Posterior cingulate gyrus (tissue), 11 donors: ENCODE measurements at regions not wholly inside any gene's neighbourhood (a gene's known extent, or its start where the extent isn't known, plus 50 kb on each side); places are given as distances from the start of the nearest gene placed in this dataset.

Experiments
- DNase-seq, 10 donors: peaks; one replicate each; pipeline versions ENCODE4 v3.0.0 to v3.0.0-alpha.2; 2020 to 2021; ENCODE audit warnings: mixed read lengths in 3 of 10
- intact Hi-C: fragments of 100-400 bp; cut with DNase I; formaldehyde crosslinking; loops from one replicate; pipeline ENCODE4 v1.15.1; 2023

GRCh38 chr11:116457336-116458007, 315.3 kb downstream of the BUD13 start:
- DNase-seq: no peak
- intact Hi-C loops: no loop called here

- intact Hi-C loops: loop anchor here (2.0 kb wide), 1 partner anchor 236 kb away; no protein-coding TSS in a partner anchor
- DNase-seq: no peak
These were observed 317.8 kb downstream of the BUD13 start for GRCh38 chr11:116454951-116455350.

GRCh38 chr11:116454020-116454645, 318.7 kb downstream of the BUD13 start:
- intact Hi-C loops: loop anchor here (2.0 kb wide), 1 partner anchor 237 kb away; no protein-coding TSS in a partner anchor
- peak in 6 of 10 donors; percentile 38 to 90 (median 48) for DNase-seq

- intact Hi-C loops: no loop called here
- no peak for DNase-seq
These were observed 320.3 kb downstream of the BUD13 start for GRCh38 chr11:116452461-116452860.

GRCh38 chr11:116449522-116449921, 323.3 kb downstream of the BUD13 start:
- DNase-seq: no peak
- intact Hi-C loops: no loop called here

GRCh38 chr11:116446048-116446941, 326.5 kb downstream of the BUD13 start:
- intact Hi-C loops: no loop called here

GRCh38 chr11:116445108-116446047, 327.4 kb downstream of the BUD13 start:
- intact Hi-C loops: no loop called here
- no peak for DNase-seq

More at GRCh38 chr11:116446048-116446941, 326.5 kb downstream of the BUD13 start:
- no peak for DNase-seq

- no peak for DNase-seq
- intact Hi-C loops: no loop called here
These were observed 330.5 kb downstream of the BUD13 start for GRCh38 chr11:116442238-116442752.

GRCh38 chr11:116439361-116439677, 333.5 kb downstream of the BUD13 start:
- intact Hi-C loops: no loop called here
- DNase-seq: no peak

- DNase-seq: peak in 3 of 10 donors; percentile 14 to 92 (median 32)
- intact Hi-C loops: no loop called here
These were observed 334.0 kb downstream of the BUD13 start for GRCh38 chr11:116438651-116439360.

- intact Hi-C loops: no loop called here
- DNase-seq: no peak
These were observed 337.8 kb downstream of the BUD13 start for GRCh38 chr11:116434986-116435385.

- intact Hi-C loops: no loop called here
- peak in 2 of 10 donors; percentile 74 to 83 for DNase-seq
These were observed 340.5 kb downstream of the BUD13 start for GRCh38 chr11:116432301-116432700.

- intact Hi-C loops: no loop called here
- DNase-seq: no peak
These were observed 340.9 kb downstream of the BUD13 start for GRCh38 chr11:116431842-116432241.

GRCh38 chr11:116428638-116428975, 344.2 kb downstream of the BUD13 start:
- DNase-seq: no peak
- intact Hi-C loops: no loop called here

- intact Hi-C loops: no loop called here
- DNase-seq: peak in 2 of 10 donors; percentile 14 to 20
These were observed 344.7 kb downstream of the BUD13 start for GRCh38 chr11:116427903-116428637.

GRCh38 chr11:116427337-116427902, 345.4 kb downstream of the BUD13 start:
- DNase-seq: no peak
- intact Hi-C loops: no loop called here

GRCh38 chr11:116426761-116427160, 346.0 kb downstream of the BUD13 start:
- no peak for DNase-seq

GRCh38 chr11:116424615-116425261, 348.0 kb downstream of the BUD13 start:
- DNase-seq: no peak
- intact Hi-C loops: no loop called here

More at GRCh38 chr11:116426761-116427160, 346.0 kb downstream of the BUD13 start:
- intact Hi-C loops: no loop called here
